Hematopoietic multipotent progenitor cell (in vitro differentiated cells): ENCODE measurements at regions not wholly inside any gene's neighbourhood (a gene's known extent, or its start where the extent isn't known, plus 50 kb on each side); places are given as distances from the start of the nearest gene placed in this dataset.
"Not testable (repeated sequence)": the region's sequence is repeated elsewhere in the genome, so short reads cannot be mapped to it uniquely, and the experiment has no call there.

Experiments used
- DNase-seq, 3 donors: peaks; one replicate each; pipeline ENCODE4 v3.0.0-alpha.2; 2011 to 2015; ENCODE audit warnings: low read depth in 2 of 3, low spot score in 2 of 3

DNA sequence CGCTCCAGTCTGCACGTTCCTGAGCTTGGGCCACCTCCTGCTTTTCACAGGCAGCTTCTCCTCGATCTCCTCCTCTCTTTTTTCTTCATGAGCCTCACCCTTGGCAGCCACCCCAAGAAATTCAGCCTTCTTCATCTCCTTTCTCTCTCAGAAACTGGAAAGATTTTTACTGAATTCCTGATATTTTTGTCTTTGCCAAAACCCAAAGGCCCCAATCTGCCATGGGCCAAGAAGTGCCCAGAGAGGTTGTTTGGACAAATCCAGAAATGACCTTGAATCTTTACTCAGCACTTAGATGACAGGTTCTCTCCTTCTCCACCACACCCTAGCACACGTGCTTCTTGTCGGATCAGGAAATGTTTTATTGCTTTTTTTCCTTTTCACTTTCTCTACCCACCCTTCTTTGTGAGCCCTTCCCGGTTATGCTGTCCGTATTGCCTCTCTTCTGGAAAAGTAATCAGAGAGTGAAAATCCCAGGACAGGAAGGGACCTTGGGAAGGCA lies 134.5 kb upstream of the TNP1 start:
- DNase-seq, result no peak

DNA sequence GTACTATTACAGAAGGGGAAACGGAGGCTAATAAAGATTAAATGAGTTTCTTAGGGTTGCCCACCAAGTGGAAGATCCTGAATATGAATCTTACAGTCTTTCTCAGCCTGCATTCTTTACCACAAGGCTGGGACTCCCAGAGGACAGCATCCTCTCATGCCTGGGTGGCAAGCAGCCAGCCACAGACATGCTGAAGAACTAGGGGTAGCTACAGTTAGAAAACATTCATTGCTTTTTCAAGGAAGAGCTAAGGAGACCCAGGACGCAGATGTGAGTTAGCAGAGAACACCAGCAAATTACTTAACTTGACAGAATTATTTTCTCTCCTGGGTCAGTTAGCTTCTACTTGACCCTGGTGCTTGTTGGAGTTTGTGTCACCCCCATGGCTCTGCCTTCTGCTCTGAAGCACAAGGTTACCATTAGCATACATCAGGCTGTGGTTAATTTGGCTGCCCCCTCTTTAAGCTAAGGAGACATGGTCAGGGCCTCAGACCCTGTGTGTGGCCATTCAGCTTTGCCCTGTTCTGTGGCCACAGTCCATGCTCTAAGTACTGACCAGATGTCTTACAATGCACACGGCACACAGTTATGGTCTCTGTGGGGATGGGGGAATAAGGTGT lies 132.3 kb upstream of the TNP1 start:
- no peak for DNase-seq

DNA sequence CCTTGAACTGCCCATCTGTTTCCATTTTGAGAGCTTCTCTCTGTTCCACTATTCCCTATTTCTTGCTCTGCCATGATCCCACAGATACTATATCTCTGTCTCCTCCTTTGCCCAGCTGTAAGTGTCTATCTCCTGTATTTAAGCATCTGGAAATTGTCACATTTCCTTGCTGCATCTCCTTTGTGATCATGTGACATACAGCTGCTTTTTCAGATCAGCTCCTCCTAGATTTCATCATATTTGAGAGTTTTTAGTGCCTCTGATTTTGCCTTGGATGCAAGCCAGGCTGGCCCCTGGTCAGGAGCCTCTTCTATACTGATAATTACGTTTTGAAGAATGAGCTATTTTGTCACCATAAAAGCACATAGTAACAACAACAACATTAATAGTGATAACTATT lies 131.7 kb upstream of the TNP1 start:
- DNase-seq, result no peak

DNA sequence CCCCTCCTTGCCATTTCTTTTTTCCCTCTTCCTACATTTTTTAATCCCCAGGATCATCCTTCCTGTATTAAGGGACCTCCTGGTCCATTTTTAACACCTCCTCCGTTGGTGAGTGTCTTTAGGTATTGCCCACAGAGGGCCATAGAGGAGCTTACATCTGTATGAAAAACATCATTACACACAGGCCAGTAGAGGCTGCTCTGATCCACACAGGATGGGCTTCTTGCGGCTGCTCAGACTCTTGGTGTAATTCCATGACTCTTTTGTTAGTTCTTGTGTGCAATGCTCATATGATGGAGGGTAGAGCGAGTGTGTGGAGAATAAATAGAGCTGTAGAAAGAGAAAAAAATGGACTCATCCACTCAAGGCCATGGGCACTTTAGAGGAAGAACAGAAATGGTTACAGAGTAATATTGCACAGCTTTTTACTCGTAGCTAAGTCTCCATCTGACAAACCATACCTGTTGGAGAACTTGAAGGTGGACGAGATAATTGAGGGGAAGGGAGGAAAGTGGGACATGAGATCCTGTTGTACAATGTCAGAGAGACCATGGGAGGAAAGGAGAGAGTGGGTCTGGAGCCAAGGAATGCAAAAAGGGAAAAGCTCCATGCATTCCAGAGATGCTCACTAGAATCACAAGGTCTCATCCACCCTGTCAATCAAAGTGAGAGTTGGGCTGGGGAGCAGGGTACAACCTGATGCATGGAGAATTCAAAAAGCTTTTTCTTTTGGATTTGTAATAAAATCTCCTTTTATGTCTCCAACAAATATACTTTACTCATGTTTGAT lies 129.7 kb upstream of the TNP1 start:
- DNase-seq, result no peak

DNA sequence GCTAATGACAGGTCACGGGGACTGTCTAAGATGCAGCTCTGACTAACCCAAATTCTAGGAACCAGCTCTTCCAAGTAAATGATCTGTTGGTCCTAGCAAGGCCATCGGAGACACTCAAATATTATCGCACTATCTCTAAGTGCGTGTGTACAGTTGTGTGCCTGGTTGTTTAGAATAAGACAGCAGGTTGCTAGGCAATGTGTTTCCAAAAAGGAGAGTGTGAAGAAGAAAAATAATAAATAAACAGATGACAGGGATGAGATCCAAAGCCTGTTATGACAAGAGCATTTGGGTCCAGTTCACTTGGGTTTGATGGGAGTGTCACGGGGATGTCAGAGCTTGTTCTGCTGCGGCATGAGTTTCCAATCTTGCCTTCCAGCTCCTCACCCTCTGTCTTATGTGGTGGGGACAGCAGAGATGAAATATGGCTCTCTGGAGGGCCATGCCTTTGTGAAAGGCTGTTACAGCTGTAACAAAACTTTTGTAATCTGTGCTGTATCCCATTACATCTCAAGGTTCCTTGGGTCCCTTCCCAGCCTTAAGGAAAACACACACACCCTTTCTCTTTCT lies 127.5 kb upstream of the TNP1 start:
- DNase-seq, result no peak

DNA sequence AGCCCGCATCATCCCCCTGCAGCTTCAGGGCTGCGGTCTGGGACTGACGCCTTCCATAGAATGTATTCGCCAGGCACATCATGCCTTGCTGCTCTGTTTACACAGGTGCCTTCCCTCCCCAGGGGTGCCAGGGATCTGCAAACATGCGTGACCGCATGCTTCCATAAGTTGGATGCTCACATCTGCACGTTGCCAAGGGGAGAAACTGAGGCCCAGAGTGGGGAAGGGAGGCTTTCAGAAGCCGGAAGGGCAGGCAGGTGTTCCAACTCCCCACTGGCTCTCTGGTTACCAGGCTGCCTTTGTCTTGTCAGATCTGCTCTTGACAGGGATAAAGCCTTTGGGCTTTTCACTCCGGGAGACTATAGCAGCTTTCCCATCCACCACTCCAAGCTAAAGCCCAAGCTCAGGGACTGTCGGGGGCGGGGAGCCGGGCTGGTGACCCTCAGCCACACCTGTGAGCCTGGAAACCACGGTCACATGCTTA lies 125.8 kb upstream of the TNP1 start:
- no peak for DNase-seq

DNA sequence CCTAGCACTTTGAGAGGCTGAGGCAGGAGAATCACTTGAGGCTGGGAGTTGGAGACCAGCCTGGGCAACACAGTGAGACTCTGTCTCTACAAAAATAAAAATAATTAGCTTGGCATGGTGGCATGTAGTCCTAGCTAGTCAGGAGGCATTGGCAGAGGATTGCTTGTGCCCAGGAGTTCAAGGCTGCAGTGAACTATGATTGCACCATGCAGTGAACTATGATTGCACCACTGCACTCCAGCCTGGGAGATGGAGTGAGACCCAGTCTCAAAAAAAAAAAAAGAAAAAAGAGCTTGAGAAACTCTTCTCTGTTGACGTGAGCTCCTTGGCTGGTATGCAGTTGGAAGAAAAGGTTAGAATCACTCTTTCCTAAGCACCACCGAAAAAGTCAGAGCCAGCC lies 125.1 kb upstream of the TNP1 start:
- no peak for DNase-seq

DNA sequence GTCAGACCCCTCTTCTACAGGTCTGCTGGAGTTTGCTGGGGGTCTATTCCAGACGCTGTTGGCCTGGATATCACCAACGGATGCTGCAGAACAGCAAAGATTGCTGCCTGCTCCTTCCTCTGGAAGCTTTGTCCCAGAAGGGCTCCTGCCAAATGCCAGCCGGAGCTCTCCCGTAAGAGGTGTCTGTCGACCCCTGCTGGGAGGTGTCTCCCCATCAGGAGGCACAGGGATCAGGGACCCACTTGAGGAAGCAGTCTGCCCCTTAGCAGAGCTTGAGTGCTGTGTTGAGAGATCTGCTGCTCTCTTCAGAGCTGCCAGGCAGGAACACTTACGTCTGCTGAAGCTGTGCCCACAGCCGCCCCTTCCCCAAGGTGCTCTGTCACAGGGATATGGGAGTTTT lies 122.1 kb upstream of the TNP1 start:
- DNase-seq, result not testable (repeated sequence)

DNA sequence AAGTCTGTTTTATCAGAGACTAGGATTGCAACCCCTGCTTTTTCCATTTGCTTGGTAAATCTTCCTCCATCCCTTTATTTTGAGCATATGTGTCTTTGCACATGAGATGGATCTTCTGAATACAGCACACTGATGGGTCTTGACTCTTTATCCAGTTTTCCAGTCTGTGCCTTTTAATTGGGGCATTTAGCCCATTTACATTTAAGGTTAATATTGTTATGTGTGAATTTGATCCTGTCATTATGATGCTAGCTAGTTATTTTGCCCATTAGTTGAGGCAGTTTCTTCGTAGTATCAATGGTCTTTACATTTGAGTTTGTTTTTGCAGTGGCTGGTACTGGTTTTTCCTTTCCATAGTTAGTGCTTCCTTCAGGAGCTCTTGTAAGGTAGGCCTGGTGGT lies 120.6 kb upstream of the TNP1 start:
- not testable (repeated sequence) for DNase-seq

DNA sequence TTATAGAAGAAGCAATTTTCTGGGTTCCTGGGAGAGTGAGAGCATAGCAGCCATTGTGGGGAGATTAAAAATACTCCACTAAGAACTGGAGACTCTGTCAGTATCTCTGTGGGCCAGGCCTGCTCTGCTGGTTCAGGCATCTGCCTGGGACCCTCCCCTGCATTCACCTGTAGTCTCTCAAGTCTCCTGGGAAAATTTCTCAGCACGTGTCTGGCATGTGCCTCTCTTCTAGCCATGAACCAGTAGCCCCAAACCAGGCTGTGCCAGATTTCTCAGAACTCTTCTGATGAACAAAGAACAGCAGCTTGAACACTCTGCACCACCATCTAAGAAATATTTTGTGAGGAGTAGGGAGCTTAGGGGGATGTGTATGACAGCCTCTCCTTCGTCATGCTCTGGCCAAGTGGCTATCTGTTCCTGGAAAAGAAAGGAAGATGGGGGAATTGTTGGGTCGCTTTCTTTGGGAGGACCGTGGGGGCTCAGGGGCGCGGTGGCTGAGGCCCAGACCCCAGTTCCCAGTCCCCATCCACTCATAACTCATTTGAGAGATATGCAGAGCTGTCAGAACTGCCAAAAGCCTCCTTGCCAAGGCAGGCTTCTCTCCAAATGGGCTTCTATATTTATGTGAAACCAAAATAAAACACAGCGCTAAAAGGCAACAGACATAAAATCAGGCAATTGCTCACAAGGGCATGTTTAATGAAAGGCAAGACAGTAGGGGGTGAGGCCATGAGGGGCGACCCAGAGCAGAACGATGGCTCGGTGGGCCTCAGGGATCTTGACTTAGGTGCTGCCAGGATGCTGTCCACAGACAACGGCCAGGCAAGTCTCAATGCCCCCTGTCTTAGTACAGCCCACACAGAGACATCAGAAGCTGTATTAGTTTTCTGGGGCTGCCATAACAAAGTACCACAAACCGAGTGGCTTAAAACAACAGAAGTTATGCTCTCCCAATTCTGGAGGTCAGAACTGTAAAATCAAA lies 114.7 kb upstream of the TNP1 start:
- DNase-seq, result no peak

DNA sequence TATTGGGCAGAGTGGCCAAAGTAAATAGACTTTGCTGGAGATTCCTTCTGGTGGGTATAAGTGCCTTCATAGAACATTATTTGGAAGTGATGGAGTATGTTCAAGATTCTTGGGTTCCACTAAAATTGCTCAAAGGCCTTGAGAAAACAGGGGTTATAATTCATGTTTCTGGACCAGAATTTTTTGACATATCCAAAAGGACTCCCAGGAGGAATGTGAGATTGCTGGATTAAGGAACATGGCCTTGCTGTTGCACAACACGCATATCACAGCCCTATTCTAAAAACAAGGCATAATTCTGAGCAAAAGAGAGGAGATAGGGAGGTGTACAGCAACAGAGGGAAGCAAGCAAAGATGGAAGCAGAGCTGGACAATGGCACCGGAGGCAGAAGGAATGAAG lies 111.7 kb upstream of the TNP1 start:
- no peak for DNase-seq

DNA sequence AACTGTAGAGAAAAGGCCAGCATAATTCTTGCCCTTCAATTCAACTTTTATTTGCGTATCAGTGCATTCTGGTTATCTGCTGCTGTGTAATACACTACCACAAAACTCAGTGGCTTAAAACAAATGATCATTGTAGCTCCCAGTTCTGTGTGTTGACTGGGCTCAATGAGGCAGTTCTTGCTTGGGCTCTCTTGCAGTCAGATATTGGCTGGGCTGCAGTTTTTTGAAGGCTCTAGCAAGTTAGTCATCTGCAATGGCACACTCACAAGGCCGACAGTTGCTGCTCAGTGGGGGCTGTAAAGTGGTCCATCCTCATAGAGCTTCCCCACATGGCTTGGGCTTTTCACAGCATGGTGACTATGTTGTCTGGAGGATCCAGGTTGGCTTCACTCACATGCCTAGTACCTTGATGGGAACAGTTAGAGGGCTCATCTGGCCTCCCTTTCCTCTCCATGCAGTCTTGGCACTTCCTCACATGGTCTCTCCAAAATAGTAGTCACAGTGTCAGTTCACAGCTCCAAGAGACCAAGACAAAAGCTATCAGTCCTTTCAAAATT lies 110.6 kb upstream of the TNP1 start:
- DNase-seq, result no peak

DNA sequence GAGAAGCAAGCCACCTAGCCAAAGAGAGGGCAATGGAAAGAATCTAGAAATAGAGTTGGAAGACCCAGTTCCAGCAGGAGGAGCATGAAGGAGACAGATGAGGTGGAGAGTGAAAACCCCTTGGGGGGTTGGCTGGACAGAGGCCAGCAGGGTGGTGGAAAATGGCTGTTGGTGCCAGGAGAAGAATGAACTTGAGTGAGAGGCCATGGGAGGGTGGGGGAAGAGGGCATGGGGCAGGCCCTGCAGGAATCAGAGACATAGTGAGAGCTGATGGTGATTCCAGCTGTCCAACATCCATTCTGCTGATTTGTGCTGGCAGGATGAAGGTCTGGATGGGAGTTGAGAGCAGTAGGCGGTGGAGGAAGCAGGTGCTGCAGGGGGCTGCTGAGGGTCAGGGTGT lies 108.0 kb upstream of the TNP1 start:
- no peak for DNase-seq

DNA sequence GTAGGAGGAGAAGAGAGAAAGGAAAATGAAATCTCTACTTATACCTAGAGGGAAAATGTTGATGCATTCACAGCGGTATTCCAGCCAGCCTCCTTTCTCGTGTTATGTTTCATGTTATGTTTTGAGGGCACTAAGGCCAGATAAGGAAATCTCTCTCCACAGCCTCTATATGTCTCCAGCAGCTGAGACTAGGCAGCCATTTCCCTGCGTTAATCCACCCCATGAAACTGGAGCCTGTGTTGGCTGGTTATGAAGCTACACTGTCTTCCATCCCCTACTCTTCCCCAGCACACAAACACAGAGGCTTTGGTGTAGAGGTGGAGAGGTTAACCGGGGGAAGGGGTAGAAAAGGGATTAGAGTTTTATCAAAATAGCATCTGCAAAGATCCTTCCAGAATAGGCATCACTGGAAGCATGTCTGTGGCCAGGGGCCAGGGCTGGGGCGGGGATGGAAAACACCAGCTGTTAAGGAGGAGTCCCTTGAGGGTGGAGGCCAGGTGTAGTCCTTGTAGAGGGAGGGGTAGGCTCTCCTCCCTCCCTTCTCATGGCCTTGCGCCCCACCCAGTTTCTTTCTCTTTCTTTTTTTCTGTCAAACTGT lies 100.9 kb upstream of the TNP1 start:
- no peak for DNase-seq

DNA sequence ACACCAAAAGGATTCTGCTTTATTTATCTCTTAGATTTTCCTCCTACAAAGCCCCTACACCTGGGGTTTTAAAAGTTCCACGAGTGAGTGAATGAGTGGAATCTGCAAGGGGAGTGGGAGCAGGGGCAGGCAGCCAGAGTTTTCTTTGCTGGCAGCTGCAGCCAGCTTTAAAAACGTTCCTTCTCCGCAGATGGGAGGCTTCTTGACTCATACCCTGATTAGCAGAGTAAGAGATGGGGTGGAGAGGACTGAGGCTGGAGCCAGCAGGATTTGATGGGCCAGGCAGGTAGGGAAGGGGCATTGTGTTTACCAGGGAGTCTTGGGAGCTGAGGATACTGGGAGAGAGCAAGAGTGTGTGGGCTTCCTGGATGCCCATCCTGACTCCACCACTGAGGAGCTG lies 99.6 kb upstream of the TNP1 start:
- no peak for DNase-seq

DNA sequence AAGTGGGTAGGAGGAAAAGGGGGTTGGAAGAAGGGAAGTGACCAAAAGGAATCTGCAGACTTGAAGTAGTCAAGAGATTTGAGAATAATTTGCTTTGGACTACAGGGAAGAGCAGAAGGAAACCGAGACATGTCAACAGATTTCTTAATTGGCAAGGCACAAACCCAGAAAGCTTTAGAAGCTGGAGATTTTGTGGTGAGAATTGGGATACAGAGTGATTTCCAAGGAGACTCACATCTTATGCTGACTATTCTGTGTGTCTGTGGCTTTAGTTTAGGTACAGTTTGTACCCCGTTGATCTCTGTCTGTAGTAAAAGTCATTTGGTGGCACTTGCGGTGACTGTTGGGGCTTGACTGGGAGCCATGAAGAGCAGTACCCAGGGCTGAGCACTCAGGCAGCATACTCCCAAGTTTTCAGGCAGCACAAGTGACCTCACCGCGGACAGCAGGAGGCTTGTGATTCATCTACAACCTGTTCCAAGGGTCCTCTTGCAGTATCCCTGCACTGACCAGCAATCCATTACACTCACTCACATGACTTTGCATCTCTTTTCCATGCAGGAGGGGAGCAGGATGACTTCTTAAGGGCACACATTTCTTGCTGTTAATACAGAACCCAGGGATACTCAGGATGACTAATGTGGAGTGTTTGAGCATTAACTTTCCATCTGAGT lies 97.1 kb upstream of the TNP1 start:
- DNase-seq, result no peak

DNA sequence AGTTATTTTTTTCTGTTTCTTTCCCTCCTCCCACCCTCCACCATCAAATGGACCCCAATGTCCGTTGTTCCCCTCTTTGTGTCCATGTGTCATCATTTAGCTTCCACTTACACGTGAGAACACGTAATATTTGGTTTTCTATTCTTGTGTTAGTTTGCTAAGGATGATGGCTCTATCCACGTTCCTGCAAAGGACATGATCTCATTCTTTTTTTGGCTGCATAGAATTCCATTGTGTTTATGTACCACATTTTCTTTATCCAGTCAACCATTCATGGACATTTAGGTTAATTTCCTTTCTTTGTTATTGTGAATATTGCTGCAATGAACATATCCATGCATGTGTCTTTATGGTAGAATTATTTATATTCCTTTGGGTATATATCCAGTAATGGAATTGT lies 91.3 kb upstream of the TNP1 start:
- no peak for DNase-seq

DNA sequence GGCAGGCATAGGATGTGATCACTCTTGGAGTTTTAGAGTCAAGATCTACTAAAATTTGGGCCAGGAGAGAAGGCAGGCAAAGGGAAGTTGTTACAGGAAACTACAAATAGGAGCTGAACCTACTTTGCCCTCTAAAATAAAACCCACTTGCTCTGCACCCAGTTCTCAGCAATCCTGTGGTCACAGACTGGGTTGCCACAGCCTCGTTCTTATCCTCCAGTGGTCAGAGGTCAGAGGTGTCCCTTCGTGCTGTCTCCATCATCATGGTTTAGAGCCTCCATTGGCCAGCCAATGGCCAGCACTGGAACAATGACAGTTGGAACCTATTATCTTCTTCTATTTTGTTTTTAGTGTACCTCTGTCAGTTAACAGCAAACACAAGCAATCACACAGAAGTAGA lies 90.7 kb upstream of the TNP1 start:
- no peak for DNase-seq

DNA sequence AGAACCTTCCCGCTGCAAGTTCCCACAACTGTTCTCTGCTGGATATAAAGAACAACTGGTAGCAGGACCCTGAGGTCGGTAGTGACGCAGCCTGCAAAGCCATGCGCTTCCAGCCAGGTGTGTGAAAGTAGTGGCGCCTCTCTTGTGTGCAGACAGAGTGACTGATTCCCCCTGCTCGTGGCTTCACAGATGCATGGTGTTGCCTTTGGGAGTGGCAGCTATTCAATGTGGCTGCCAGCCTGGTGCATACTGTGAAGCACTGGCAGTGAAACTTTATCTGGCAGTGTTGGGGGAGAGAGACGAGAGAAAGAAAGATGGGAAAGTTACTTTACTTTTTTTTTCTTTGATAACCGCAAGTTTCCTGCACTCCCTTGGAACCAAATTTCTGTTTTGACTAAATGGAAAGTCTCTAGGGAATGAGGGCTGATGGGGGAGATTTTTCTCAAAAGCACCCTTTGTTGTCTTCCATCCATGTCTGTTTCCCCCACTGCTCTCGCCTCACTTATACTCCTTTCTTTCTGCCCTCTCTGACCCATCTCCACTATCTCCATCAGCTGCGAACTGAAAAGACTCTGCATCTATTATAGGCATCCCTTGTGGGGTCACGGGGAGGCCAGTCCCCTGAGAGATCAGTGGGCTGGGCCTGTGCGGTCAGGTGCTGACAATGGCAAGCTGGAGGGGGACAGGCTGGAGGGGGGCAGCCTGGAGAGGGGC lies 90.0 kb upstream of the TNP1 start:
- DNase-seq, result no peak
